NCI-H1694 (cell line): ENCODE measurements at regions not wholly inside any gene's neighbourhood (a gene's known extent, or its start where the extent isn't known, plus 50 kb on each side); places are given as distances from the start of the nearest gene placed in this dataset.

ENCODE experiments used
- DNase-seq: peaks from one replicate; lab custom pipeline; 2025; lab: John Stamatoyannopoulos, UW

- DNase-seq = no peak
Observed at GRCh38 chr1:56072310-56072709, 507.1 kb downstream of the PLPP3 start.

- no peak for DNase-seq
Observed at GRCh38 chr1:56071351-56071750, 508.0 kb downstream of the PLPP3 start.

GRCh38 chr1:56070601-56071000 is 508.8 kb downstream of the PLPP3 start:
- no peak for DNase-seq

GRCh38 chr1:56069824-56070223 is 509.5 kb downstream of the PLPP3 start:
- DNase-seq = no peak

- no peak for DNase-seq
Observed at GRCh38 chr1:56068908-56069307, 510.5 kb downstream of the PLPP3 start.

GRCh38 chr1:56068210-56068609 is 511.2 kb downstream of the PLPP3 start:
- DNase-seq = no peak

- no peak for DNase-seq
Observed at GRCh38 chr1:56065729-56066128, 513.6 kb downstream of the PLPP3 start.

GRCh38 chr1:56064705-56065104 is 514.7 kb downstream of the PLPP3 start:
- no peak for DNase-seq

- DNase-seq = no peak
Observed at GRCh38 chr1:56063461-56063860, 515.9 kb downstream of the PLPP3 start.

- DNase-seq = no peak
Observed at GRCh38 chr1:56062625-56063024, 516.7 kb downstream of the PLPP3 start.

GRCh38 chr1:56061824-56062223 is 517.5 kb downstream of the PLPP3 start:
- no peak for DNase-seq

GRCh38 chr1:56060906-56061305 is 518.5 kb downstream of the PLPP3 start:
- no peak for DNase-seq

GRCh38 chr1:56057466-56058405 is 521.6 kb downstream of the PLPP3 start:
- DNase-seq = no peak

- no peak for DNase-seq
Observed at GRCh38 chr1:56056438-56057287, 522.7 kb downstream of the PLPP3 start.

- no peak for DNase-seq
Observed at GRCh38 chr1:56054959-56055358, 524.4 kb downstream of the PLPP3 start.

- no peak for DNase-seq
Observed at GRCh38 chr1:56052041-56052440, 527.3 kb downstream of the PLPP3 start.

- no peak for DNase-seq
Observed at GRCh38 chr1:56050911-56051310, 528.5 kb downstream of the PLPP3 start.

GRCh38 chr1:56045477-56045876 is 533.9 kb downstream of the PLPP3 start:
- no peak for DNase-seq

- DNase-seq = no peak
Observed at GRCh38 chr1:56045062-56045461, 534.3 kb downstream of the PLPP3 start.

- DNase-seq = no peak
Observed at GRCh38 chr1:56036479-56036878, 542.9 kb downstream of the PLPP3 start.

- no peak for DNase-seq
Observed at GRCh38 chr1:56034847-56035481, 544.4 kb downstream of the PLPP3 start.

GRCh38 chr1:56034222-56034621 is 545.1 kb downstream of the PLPP3 start:
- no peak for DNase-seq
